HG03354 (cell line): ENCODE measurements at regions not wholly inside any gene's neighbourhood (a gene's known extent, or its start where the extent isn't known, plus 50 kb on each side); places are given as distances from the start of the nearest gene placed in this dataset.
A peak's percentile ranks its signal among the peaks of the same experiment; 100 is the strongest.

Experiments used
- ATAC-seq: cut with Tn5 transposase; IDR thresholded peaks from one replicate; pipeline ENCODE4 v1.9.1; 2021; ENCODE audit warnings: mild to moderate bottlenecking; ENCODE audit not compliant: unreplicated experiment, poor library complexity, severe bottlenecking

DNA sequence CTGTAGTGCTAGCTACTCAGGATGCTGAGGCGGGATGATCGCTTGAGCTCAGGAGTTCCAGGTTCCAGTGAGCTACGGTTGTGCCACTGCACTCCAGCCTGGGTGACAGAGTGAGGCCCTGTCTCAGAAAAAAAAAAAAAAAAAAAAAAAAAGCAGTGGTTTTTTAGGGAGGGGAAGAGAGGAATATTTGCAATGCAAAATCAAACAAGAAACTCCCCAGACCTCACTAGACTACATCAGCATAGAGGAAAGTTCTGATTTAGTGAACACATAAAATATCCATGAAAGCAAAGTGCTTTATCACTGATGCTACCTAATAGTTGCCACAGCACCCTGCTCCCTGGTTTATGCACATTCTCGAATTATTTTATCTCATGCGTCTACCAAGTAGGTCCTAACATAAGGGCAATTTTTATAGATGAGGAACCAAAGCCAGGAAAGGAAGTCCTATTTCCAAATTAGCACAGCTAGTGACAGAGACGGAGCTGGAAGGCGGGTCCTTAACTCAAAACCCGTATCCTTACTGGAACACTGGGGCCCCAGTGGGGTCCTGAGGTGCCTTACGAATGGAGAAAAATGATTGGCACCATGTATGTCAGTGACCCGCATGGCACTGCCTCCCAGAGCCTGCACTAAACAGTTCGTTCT is 50.7 kb upstream of the GPR157 start:
- ATAC-seq, result no peak

DNA sequence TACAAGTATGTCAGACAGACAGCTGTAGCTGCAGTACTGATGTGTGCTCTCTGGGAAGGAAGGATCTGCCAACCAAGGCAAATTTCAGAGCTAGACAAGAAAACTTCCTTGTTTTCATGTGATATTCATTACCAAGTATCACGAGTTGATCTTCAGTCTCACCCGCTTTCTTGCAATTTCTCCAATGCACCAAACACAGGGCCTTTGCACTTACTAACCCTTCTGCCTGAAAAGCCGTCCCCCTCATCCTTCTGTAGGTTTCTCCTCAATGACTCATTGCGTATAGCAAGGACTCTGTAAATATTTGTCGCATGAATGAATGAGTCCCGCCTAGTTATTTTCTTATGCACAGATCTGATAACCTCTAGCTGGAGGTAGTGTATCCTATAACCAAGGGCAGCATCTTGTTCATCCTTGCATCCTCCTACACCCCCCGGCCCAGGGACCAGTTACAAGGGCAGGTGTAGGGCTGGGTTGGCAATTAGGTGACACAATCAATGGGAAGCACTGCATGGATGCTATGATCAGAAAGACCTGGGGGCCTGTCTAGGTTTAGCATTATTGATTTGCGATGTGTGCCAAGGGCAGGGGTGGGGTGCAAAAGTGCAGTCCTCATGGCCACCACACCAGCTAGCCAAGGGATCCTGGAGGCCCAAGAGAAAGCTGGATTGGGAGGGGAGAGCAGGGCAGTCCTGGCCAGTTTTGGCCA is 51.4 kb upstream of the GPR157 start:
- ATAC-seq, result no peak

DNA sequence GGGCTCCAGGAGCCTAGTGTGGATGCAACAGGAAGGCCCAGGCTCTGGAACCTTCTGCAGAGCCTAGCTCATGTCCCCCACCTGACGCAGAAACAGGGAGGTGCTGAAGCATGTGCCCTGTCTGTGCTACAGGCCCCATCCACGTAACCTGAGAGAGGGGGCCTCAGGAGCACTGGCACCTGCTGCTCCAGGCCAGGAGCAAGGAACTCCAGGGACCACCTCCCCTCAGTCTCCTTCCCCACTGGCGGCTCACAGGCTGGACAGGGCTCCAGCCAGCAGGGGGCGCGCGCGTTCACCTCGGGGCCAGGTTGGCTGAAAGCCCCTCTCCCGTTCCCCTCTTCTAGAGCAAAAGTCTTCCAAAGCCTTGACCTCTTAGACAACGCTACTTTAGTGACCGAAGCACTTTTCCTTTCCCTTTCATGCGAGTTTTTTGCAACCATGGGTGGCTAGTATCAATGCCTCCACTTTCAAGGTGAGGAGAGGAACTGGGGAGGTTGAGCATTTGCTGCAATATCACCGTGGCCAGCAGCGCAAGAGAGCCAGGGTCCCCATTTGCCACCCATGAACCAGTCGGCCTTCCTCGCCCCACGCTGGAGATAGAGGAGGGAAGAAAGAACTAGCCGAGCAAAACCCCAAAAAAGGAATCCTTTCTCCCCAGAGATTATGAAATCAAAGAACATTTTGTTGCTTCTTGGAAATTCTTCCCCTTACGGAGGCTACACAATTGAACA is 52.4 kb upstream of the GPR157 start:
- ATAC-seq, result peak; percentile 53

DNA sequence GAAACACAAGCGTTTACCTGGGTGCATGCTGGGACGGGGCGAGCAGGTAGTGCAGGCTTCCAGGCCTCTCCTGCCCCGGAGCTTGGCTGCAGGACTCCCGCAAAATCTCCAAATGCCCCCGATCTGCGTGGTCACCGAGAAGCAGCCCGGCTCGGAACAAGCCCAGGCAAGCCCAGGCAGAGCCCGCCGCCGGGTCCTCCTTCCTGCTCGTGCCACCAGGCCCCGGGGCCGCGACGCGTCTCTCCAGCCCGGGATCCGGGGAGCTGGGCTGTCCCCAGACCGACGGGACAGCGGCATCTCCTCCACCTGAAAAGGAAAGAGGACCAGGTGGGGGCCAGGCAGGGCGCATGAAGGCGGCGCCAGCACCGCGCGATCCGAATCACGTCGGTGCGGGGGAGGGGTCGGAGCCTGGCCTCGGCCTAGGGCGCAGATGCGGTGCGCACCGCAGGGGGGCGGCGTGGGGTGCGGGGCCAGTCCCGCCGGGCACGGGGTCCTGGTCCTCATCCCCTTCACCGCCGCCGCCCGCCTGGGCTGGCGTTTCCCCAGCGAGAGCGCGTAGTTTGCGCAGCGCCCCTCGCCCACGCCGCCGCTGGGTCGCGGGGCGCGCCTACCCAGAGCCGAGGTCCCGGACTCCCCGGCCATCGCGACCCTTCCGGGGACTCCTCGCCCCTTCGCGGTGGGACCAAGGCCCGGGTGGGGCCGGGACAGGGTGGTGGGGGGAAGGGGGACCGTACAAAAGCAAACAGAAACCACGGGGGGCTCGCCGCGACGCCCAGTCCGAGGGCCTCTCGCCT is 52.4 kb upstream of the H6PD start:
- peak; percentile 42 for ATAC-seq

DNA sequence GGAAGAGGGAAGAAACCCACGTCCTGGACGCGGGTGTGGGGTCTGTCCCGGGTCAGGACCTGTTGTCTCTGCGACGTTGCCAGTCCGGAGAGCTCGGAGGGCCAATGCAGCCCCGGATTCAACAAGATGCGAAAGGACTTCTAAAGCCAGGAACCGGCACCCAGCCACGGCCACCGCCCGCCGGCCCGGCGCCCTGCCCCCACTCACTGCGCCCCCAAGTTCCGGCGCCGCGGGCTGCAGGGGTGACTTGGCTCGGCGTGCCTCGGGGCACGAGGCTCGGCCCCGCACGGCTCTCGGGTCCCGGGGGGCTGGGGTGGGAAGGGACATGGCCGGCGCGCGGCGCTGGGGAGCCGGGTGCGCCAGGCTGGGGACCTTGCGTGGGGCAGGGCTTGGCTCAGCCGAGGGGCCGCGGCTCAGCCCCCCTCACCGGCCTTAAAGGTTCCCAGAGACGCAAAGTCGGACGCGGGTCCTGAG is 51.8 kb upstream of the H6PD start:
- peak; percentile 18 for ATAC-seq

DNA sequence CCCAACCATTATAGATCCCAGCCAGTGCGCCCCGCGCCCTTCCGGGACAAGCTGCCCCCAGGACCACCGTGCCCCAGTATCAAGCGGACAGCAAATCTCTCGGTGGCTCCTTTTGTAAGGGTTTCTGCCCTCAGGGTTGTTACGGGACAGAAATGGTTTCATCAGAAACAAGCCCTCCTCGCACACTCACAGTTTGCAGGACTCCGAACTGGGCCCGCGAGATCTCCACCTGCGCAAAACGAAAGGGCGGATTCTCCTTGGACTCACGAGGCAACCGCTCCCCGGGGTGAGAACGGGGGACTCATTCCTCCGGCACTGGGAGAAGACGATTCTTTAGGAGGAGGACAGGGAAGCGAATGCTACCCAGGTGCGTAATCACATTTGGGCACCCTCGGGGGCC is 51.1 kb upstream of the H6PD start:
- no peak for ATAC-seq

DNA sequence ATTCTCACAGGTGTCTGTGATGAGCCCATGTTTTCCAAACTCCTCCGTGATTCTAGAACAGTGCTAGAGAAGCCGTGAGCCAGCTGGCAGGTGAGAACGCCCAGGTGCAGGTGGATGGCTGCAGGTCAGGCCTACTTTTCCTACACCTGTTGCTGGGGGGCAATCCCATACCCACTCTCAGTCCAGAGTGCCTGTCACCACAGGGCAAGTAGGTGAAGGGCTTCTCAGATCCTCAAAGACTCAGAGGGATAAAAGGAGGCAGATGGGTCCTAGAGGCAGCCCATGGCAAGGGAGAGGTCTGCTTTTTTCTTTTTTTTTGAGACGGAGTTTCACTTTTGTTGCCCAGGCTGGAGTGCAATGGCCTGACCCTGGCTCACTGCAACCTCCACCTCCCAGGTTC is 50.7 kb upstream of the H6PD start:
- ATAC-seq, result no peak

DNA sequence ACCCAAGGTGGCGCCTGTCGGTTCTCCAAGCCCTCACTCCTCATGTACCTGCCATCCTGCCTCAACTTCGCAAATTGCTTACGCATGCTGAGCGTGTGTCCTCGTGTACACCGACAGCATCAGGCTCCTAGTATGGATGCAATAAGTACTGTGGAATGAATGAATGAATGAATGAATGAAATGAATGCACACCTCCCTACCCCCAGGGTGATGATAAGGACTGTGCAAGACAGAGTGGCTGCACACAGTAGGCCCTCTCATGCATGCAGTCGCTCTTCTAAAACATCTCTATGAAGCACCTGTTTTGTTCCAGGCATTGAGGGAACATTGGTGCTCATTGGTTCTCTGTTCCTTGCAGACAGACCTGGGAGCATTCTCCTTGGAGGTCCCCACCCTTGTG is 49.8 kb upstream of the H6PD start:
- ATAC-seq, result no peak
